ENCODE measurements at regions not wholly inside any gene's neighbourhood (a gene's known extent, or its start where the extent isn't known, plus 50 kb on each side); places are given as distances from the start of the nearest gene placed in this dataset.

GRCh38 chr13:94798738-94799137 lies 86.4 kb upstream of the SOX21 start (continued):
- TF ChIP-seq VEZF1 (CRISPR knock-in tag; IDR thresholded peaks at IDR 0.05) = no peak

- Histone ChIP-seq H3K4me3 (no peak overlapping the region), H3K4me1 (replicated peaks in 1 of 2; ENCODE audit: control insufficient read depth in 2 of 2, insufficient read depth in 2 of 2, low read length in 2 of 2) (no peaks in the 10 kb centered on the region), H3K27me3 (ENCODE audit: control insufficient read depth in 2 of 2, insufficient read depth in 2 of 2, low read length in 2 of 2) (peaks cover 5 to 17% of the 10 kb centered on the region in 2 experiments; a peak in 4 of 5 replicates), H3K79me2 (ENCODE audit: control insufficient read depth, insufficient read depth, low read length) (no peaks in the 10 kb centered on the region), H3K9me3 (replicated peaks; ENCODE audit: control insufficient read depth, insufficient read depth, low read depth, low read length) (no peaks in the 10 kb centered on the region), H3K9me1 (ENCODE audit: control insufficient read depth, insufficient read depth, low read length) (no peaks in the 10 kb centered on the region), H3K27ac (ENCODE audit: extremely low read depth, low read depth, low read length) (no peak overlapping the region), H3K9ac (ENCODE audit: insufficient read depth in 1 of 2, low read depth in 2 of 2, low read length in 2 of 2) (no peak overlapping the region), H2AFZ (ENCODE audit: low read depth, low read length) (no peak overlapping the region), H3K4me2 (ENCODE audit: insufficient read depth, low read length) (no peak overlapping the region), H3K36me3 (ENCODE audit: control insufficient read depth, insufficient read depth, low read length) (no peaks in the 10 kb centered on the region), H4K20me1 (replicated peaks; ENCODE audit: control insufficient read depth, insufficient read depth, low read length) (no peaks in the 10 kb centered on the region)
- no peak for DNase-seq (ENCODE audit: extremely low read depth in 1 of 4, low spot score in 3 of 4)
- BruUV-seq (replicated peaks) = no TSS peak
- CTCF ChIA-PET (ENCODE audit: low intra/inter-chr PET ratio) = no interaction called here
- POLR2A ChIA-PET = interaction anchor here (0.6 kb wide), 1 partner anchor 526 kb away, joined by 3 read pairs; no protein-coding TSS in a partner anchor
- intact Hi-C loops (cut with micrococcal nuclease) = no loop called here
- FAIRE-seq = no peak
- WGBS (ENCODE audit: insufficient coverage, low coverage, missing lambda C conversion rate) = 0% methylated on average over 7 of the region's 7 CpGs
- no peak for ATAC-seq
- in situ Hi-C loops (cut with MboI) = no loop called here
- TF ChIP-seq GABPA (tag; conservative IDR thresholded peaks at IDR 0.05; ENCODE audit: low read depth) = no peak
- TF ChIP-seq DIDO1 (tag; IDR thresholded peaks at IDR 0.05; ENCODE audit: low read depth) = no peak
- no peak for TF ChIP-seq KLF6 (CRISPR knock-in tag; IDR thresholded peaks at IDR 0.05; ENCODE audit: borderline replicate concordance)
- TF ChIP-seq, protein P1, sequence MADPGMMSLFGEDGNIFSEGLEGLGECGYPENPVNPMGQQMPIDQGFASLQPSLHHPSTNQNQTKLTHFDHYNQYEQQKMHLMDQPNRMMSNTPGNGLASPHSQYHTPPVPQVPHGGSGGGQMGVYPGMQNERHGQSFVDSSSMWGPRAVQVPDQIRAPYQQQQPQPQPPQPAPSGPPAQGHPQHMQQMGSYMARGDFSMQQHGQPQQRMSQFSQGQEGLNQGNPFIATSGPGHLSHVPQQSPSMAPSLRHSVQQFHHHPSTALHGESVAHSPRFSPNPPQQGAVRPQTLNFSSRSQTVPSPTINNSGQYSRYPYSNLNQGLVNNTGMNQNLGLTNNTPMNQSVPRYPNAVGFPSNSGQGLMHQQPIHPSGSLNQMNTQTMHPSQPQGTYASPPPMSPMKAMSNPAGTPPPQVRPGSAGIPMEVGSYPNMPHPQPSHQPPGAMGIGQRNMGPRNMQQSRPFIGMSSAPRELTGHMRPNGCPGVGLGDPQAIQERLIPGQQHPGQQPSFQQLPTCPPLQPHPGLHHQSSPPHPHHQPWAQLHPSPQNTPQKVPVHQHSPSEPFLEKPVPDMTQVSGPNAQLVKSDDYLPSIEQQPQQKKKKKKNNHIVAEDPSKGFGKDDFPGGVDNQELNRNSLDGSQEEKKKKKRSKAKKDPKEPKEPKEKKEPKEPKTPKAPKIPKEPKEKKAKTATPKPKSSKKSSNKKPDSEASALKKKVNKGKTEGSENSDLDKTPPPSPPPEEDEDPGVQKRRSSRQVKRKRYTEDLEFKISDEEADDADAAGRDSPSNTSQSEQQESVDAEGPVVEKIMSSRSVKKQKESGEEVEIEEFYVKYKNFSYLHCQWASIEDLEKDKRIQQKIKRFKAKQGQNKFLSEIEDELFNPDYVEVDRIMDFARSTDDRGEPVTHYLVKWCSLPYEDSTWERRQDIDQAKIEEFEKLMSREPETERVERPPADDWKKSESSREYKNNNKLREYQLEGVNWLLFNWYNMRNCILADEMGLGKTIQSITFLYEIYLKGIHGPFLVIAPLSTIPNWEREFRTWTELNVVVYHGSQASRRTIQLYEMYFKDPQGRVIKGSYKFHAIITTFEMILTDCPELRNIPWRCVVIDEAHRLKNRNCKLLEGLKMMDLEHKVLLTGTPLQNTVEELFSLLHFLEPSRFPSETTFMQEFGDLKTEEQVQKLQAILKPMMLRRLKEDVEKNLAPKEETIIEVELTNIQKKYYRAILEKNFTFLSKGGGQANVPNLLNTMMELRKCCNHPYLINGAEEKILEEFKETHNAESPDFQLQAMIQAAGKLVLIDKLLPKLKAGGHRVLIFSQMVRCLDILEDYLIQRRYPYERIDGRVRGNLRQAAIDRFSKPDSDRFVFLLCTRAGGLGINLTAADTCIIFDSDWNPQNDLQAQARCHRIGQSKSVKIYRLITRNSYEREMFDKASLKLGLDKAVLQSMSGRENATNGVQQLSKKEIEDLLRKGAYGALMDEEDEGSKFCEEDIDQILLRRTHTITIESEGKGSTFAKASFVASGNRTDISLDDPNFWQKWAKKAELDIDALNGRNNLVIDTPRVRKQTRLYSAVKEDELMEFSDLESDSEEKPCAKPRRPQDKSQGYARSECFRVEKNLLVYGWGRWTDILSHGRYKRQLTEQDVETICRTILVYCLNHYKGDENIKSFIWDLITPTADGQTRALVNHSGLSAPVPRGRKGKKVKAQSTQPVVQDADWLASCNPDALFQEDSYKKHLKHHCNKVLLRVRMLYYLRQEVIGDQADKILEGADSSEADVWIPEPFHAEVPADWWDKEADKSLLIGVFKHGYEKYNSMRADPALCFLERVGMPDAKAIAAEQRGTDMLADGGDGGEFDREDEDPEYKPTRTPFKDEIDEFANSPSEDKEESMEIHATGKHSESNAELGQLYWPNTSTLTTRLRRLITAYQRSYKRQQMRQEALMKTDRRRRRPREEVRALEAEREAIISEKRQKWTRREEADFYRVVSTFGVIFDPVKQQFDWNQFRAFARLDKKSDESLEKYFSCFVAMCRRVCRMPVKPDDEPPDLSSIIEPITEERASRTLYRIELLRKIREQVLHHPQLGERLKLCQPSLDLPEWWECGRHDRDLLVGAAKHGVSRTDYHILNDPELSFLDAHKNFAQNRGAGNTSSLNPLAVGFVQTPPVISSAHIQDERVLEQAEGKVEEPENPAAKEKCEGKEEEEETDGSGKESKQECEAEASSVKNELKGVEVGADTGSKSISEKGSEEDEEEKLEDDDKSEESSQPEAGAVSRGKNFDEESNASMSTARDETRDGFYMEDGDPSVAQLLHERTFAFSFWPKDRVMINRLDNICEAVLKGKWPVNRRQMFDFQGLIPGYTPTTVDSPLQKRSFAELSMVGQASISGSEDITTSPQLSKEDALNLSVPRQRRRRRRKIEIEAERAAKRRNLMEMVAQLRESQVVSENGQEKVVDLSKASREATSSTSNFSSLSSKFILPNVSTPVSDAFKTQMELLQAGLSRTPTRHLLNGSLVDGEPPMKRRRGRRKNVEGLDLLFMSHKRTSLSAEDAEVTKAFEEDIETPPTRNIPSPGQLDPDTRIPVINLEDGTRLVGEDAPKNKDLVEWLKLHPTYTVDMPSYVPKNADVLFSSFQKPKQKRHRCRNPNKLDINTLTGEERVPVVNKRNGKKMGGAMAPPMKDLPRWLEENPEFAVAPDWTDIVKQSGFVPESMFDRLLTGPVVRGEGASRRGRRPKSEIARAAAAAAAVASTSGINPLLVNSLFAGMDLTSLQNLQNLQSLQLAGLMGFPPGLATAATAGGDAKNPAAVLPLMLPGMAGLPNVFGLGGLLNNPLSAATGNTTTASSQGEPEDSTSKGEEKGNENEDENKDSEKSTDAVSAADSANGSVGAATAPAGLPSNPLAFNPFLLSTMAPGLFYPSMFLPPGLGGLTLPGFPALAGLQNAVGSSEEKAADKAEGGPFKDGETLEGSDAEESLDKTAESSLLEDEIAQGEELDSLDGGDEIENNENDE (IDR thresholded peaks at IDR 0.05; ENCODE audit: low read depth, low read length) = no peak
These were observed 82.9 kb upstream of the SOX21 start for GRCh38 chr13:94795292-94795691.

All from K562 (cell line).